ENCODE measurements at regions not wholly inside any gene's neighbourhood (a gene's known extent, or its start where the extent isn't known, plus 50 kb on each side); places are given as distances from the start of the nearest gene placed in this dataset.

GRCh38 chr3:95343767-95344166, 1280.9 kb downstream of the NSUN3 start:
- TF ChIP-seq, protein P1, sequence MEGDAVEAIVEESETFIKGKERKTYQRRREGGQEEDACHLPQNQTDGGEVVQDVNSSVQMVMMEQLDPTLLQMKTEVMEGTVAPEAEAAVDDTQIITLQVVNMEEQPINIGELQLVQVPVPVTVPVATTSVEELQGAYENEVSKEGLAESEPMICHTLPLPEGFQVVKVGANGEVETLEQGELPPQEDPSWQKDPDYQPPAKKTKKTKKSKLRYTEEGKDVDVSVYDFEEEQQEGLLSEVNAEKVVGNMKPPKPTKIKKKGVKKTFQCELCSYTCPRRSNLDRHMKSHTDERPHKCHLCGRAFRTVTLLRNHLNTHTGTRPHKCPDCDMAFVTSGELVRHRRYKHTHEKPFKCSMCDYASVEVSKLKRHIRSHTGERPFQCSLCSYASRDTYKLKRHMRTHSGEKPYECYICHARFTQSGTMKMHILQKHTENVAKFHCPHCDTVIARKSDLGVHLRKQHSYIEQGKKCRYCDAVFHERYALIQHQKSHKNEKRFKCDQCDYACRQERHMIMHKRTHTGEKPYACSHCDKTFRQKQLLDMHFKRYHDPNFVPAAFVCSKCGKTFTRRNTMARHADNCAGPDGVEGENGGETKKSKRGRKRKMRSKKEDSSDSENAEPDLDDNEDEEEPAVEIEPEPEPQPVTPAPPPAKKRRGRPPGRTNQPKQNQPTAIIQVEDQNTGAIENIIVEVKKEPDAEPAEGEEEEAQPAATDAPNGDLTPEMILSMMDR (IDR thresholded peaks at IDR 0.05; ENCODE audit: poor library complexity, severe bottlenecking), result no peak
- no peak for TF ChIP-seq MXI1 (conservative IDR thresholded peaks at IDR 0.05; ENCODE audit: poor library complexity, severe bottlenecking)
- TF ChIP-seq EP300 (conservative IDR thresholded peaks at IDR 0.05; ENCODE audit: poor library complexity, severe bottlenecking), result peak; percentile 87
